SK-N-SH treated with all-trans-retinoic acid at 6 μM for 48 hours (cell line): ENCODE measurements at regions not wholly inside any gene's neighbourhood (a gene's known extent, or its start where the extent isn't known, plus 50 kb on each side); places are given as distances from the start of the nearest gene placed in this dataset.
A peak's percentile ranks its signal among the peaks of the same experiment; 100 is the strongest.

Experiments
- ATAC-seq: fragments of 200-7000 bp; cut with Tn5 transposase; 3 replicates; pipeline ENCODE4 v1.9.1; 2020; ENCODE audit warnings: mild to moderate bottlenecking, moderate library complexity
- ARNTL ChIP-seq: fragments of 450-650 bp; formaldehyde crosslinking; IDR thresholded peaks from 2 replicates; pipeline ENCODE4 v1.5.0; 2020; ENCODE audit warnings: low read depth, mild to moderate bottlenecking, moderate library complexity, borderline replicate concordance
- BACH2 ChIP-seq: fragments of 250-450 bp; sonication (Bioruptor Pico); IDR thresholded peaks from 2 replicates; pipeline ENCODE4 v1.9.0; 2021; ENCODE audit warnings: mild to moderate bottlenecking, borderline replicate concordance
- CREB5 ChIP-seq: fragments of 250-450 bp; sonication (Bioruptor Pico); IDR thresholded peaks from 2 replicates; pipeline ENCODE4 v1.5.1; 2020; ENCODE audit warnings: low read depth, mild to moderate bottlenecking, moderate library complexity
- ESRRG ChIP-seq: fragments of 250-450 bp; sonication (Bioruptor Pico); IDR thresholded peaks from 2 replicates; pipeline ENCODE4 v1.6.1; 2021; ENCODE audit warnings: mild to moderate bottlenecking
- GLIS3 ChIP-seq: fragments of 250-450 bp; sonication (Bioruptor Pico); IDR thresholded peaks from 2 replicates; pipeline ENCODE4 v1.5.0; 2020; ENCODE audit warnings: mild to moderate bottlenecking, moderate library complexity
- ISL1 ChIP-seq: fragments of 250-450 bp; sonication (Bioruptor Pico); IDR thresholded peaks from 2 replicates; pipeline ENCODE4 v2.1.2; 2022; ENCODE audit warnings: mild to moderate bottlenecking, moderate library complexity
- OSR1 ChIP-seq: fragments of 250-450 bp; sonication (Bioruptor Pico); IDR thresholded peaks from 2 replicates; pipeline ENCODE4 v1.8.0; 2022; ENCODE audit warnings: moderate library complexity, mild to moderate bottlenecking, inconsistent platforms
- PPARA ChIP-seq: fragments of 250-450 bp; sonication (Bioruptor Pico); IDR thresholded peaks from 2 replicates; pipeline ENCODE4 v1.5.0; 2020; ENCODE audit warnings: mild to moderate bottlenecking, borderline replicate concordance
- RARB ChIP-seq: fragments of 250-450 bp; sonication (Bioruptor Pico); IDR thresholded peaks from 2 replicates; pipeline ENCODE4 v1.8.0; 2021; ENCODE audit warnings: mild to moderate bottlenecking, moderate library complexity
- SNAI2 ChIP-seq: fragments of 250-450 bp; sonication (Bioruptor Pico); IDR thresholded peaks from 2 replicates; pipeline ENCODE4 v1.5.0; 2020; ENCODE audit warnings: mild to moderate bottlenecking, moderate library complexity
- TCF4 ChIP-seq: fragments of 250-450 bp; sonication (Bioruptor Pico); IDR thresholded peaks from 2 replicates; pipeline ENCODE4 v1.8.0; 2021; ENCODE audit warnings: mild to moderate bottlenecking, moderate library complexity, borderline replicate concordance
- TOX ChIP-seq: fragments of 250-450 bp; sonication (Bioruptor Pico); IDR thresholded peaks from 2 replicates; pipeline ENCODE4 v1.8.0; 2021; ENCODE audit warnings: mild to moderate bottlenecking, moderate library complexity, borderline replicate concordance
- ZC3H10 ChIP-seq: fragments of 250-450 bp; sonication (Bioruptor Pico); IDR thresholded peaks from 2 replicates; pipeline ENCODE4 v1.5.1; 2021; ENCODE audit warnings: mild to moderate bottlenecking, moderate library complexity
- ZFP3 ChIP-seq: fragments of 250-450 bp; sonication (Bioruptor Pico); IDR thresholded peaks from 2 replicates; pipeline ENCODE4 v1.5.0; 2020; ENCODE audit warnings: mild to moderate bottlenecking, moderate library complexity
- ZFP30 ChIP-seq: fragments of 450-650 bp; formaldehyde crosslinking; IDR thresholded peaks from 2 replicates; pipeline ENCODE4 v1.5.0; 2022; ENCODE audit warnings: mild to moderate bottlenecking, moderate library complexity
- ZNF565 ChIP-seq: fragments of 450-650 bp; formaldehyde crosslinking; conservative IDR thresholded peaks from 2 replicates; pipeline ENCODE4 v1.5.0; 2020; ENCODE audit warnings: low read depth, mild to moderate bottlenecking, moderate library complexity
- ZNF70 ChIP-seq: fragments of 450-650 bp; formaldehyde crosslinking; IDR thresholded peaks from 2 replicates; pipeline ENCODE4 v1.5.0; 2020; ENCODE audit warnings: mild to moderate bottlenecking, moderate library complexity
- ZNF8 ChIP-seq: fragments of 450-650 bp; formaldehyde crosslinking; IDR thresholded peaks from 2 replicates; pipeline ENCODE4 v1.5.0; 2020; ENCODE audit warnings: mild to moderate bottlenecking, moderate library complexity
- TF ChIP-seq, protein P1 (sequence below): fragments of 250-450 bp; sonication (Bioruptor Pico); IDR thresholded peaks from 2 replicates; pipeline ENCODE4 v1.8.0; 2021; ENCODE audit warnings: low read depth, mild to moderate bottlenecking, moderate library complexity, borderline replicate concordance
- TF ChIP-seq, protein P2 (sequence below): fragments of 250-450 bp; sonication (Bioruptor Pico); IDR thresholded peaks from 2 replicates; pipeline ENCODE4 v1.8.0; 2020; ENCODE audit warnings: mild to moderate bottlenecking, moderate library complexity, borderline replicate concordance
- TF ChIP-seq, protein P3 (sequence below): fragments of 250-450 bp; sonication (Bioruptor Pico); IDR thresholded peaks from 2 replicates; pipeline ENCODE4 v1.5.0; 2020; ENCODE audit warnings: mild to moderate bottlenecking, moderate library complexity
- TF ChIP-seq, protein P4 (sequence below): fragments of 250-450 bp; sonication (Bioruptor Pico); IDR thresholded peaks from 2 replicates; pipeline ENCODE4 v1.5.1; 2021; ENCODE audit warnings: mild to moderate bottlenecking, moderate library complexity

GRCh38 chr2:9690716-9691498 is 60.1 kb upstream of the YWHAQ start:
- ATAC-seq, result peak; percentile 23; the same call in 2 of the 3 replicates
- no peak for TF ChIP-seq ISL1

GRCh38 chr2:9692456-9693195 is 61.8 kb upstream of the YWHAQ start:
- no peak for TF ChIP-seq ESRRG (CRISPR knock-in tag)
- no peak for TF ChIP-seq ZNF565
- TF ChIP-seq ZFP3 (CRISPR knock-in tag), result no peak
- no peak for TF ChIP-seq CREB5 (CRISPR knock-in tag)
- TF ChIP-seq, protein P1, sequence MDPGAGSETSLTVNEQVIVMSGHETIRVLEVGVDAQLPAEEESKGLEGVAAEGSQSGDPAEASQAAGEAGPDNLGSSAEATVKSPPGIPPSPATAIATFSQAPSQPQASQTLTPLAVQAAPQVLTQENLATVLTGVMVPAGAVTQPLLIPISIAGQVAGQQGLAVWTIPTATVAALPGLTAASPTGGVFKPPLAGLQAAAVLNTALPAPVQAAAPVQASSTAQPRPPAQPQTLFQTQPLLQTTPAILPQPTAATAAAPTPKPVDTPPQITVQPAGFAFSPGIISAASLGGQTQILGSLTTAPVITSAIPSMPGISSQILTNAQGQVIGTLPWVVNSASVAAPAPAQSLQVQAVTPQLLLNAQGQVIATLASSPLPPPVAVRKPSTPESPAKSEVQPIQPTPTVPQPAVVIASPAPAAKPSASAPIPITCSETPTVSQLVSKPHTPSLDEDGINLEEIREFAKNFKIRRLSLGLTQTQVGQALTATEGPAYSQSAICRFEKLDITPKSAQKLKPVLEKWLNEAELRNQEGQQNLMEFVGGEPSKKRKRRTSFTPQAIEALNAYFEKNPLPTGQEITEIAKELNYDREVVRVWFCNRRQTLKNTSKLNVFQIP (CRISPR knock-in tag), result no peak
- TF ChIP-seq RARB (CRISPR knock-in tag), result no peak
- TF ChIP-seq GLIS3 (CRISPR knock-in tag), result no peak
- TF ChIP-seq OSR1 (CRISPR knock-in tag), result no peak
- no peak for TF ChIP-seq ZNF8 (CRISPR knock-in tag)
- no peak for TF ChIP-seq ZFP30 (CRISPR knock-in tag)
- no peak for TF ChIP-seq TCF4 (CRISPR knock-in tag)
- TF ChIP-seq, protein P2, sequence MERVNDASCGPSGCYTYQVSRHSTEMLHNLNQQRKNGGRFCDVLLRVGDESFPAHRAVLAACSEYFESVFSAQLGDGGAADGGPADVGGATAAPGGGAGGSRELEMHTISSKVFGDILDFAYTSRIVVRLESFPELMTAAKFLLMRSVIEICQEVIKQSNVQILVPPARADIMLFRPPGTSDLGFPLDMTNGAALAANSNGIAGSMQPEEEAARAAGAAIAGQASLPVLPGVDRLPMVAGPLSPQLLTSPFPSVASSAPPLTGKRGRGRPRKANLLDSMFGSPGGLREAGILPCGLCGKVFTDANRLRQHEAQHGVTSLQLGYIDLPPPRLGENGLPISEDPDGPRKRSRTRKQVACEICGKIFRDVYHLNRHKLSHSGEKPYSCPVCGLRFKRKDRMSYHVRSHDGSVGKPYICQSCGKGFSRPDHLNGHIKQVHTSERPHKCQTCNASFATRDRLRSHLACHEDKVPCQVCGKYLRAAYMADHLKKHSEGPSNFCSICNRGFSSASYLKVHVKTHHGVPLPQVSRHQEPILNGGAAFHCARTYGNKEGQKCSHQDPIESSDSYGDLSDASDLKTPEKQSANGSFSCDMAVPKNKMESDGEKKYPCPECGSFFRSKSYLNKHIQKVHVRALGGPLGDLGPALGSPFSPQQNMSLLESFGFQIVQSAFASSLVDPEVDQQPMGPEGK, result no peak
- TF ChIP-seq PPARA (CRISPR knock-in tag), result no peak
- TF ChIP-seq, protein P3, sequence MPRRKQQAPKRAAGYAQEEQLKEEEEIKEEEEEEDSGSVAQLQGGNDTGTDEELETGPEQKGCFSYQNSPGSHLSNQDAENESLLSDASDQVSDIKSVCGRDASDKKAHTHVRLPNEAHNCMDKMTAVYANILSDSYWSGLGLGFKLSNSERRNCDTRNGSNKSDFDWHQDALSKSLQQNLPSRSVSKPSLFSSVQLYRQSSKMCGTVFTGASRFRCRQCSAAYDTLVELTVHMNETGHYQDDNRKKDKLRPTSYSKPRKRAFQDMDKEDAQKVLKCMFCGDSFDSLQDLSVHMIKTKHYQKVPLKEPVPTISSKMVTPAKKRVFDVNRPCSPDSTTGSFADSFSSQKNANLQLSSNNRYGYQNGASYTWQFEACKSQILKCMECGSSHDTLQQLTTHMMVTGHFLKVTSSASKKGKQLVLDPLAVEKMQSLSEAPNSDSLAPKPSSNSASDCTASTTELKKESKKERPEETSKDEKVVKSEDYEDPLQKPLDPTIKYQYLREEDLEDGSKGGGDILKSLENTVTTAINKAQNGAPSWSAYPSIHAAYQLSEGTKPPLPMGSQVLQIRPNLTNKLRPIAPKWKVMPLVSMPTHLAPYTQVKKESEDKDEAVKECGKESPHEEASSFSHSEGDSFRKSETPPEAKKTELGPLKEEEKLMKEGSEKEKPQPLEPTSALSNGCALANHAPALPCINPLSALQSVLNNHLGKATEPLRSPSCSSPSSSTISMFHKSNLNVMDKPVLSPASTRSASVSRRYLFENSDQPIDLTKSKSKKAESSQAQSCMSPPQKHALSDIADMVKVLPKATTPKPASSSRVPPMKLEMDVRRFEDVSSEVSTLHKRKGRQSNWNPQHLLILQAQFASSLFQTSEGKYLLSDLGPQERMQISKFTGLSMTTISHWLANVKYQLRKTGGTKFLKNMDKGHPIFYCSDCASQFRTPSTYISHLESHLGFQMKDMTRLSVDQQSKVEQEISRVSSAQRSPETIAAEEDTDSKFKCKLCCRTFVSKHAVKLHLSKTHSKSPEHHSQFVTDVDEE (CRISPR knock-in tag), result no peak
- TF ChIP-seq TOX (CRISPR knock-in tag), result no peak
- no peak for TF ChIP-seq ARNTL
- no peak for TF ChIP-seq BACH2 (CRISPR knock-in tag)
- TF ChIP-seq SNAI2 (CRISPR knock-in tag), result no peak
- no peak for TF ChIP-seq ZC3H10 (CRISPR knock-in tag)
- TF ChIP-seq, protein P4, sequence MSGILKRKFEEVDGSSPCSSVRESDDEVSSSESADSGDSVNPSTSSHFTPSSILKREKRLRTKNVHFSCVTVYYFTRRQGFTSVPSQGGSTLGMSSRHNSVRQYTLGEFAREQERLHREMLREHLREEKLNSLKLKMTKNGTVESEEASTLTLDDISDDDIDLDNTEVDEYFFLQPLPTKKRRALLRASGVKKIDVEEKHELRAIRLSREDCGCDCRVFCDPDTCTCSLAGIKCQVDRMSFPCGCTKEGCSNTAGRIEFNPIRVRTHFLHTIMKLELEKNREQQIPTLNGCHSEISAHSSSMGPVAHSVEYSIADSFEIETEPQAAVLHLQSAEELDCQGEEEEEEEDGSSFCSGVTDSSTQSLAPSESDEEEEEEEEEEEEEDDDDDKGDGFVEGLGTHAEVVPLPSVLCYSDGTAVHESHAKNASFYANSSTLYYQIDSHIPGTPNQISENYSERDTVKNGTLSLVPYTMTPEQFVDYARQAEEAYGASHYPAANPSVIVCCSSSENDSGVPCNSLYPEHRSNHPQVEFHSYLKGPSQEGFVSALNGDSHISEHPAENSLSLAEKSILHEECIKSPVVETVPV (CRISPR knock-in tag), result no peak
- TF ChIP-seq, all 23 proteins: peak for 0
- ATAC-seq, result peak; percentile 32

DNA sequence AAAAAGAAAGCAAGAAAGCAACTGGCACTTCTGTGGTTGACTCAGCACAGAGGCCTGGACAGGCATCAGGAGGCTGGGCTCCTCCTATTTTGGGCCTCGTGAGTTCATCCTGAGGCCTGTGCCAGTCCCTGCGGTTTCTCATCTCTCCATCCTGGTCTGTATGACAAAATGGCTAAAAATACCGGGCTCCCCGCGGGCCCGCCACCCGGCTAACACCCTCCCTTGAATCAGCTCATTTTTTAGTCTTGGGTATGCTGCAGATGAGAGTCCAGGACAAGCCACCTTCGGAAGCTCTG is 62.3 kb upstream of the YWHAQ start:
- ATAC-seq, result peak; percentile 95

More for the DNA sequence above, 62.3 kb upstream of the YWHAQ start:
- no peak for TF ChIP-seq BACH2 (CRISPR knock-in tag)
- TF ChIP-seq ZNF70 (CRISPR knock-in tag), result no peak
